Keratinocyte (primary cell): ENCODE measurements at regions not wholly inside any gene's neighbourhood (a gene's known extent, or its start where the extent isn't known, plus 50 kb on each side); places are given as distances from the start of the nearest gene placed in this dataset.

ENCODE experiments used
- DNase-seq: peaks from one replicate; pipeline ENCODE4 v3.0.0-alpha.2; 2011; ENCODE audit warnings: low read depth, missing footprints, low spot score
- FAIRE-seq: peaks from 2 replicates; lab custom pipeline; 2011; peaks lifted over from hg19 to GRCh38; lab: Jason Lieb, UNC
- H2AFZ ChIP-seq: 2 replicates; pipeline ENCODE4 v1.6.0; 2012; ENCODE audit warnings: low read length, control low read depth, inconsistent platforms; ENCODE audit not compliant: control insufficient read depth
- H3K27ac ChIP-seq: 2 replicates; pipeline ENCODE4 v1.5.1; 2011; ENCODE audit warnings: low read length; ENCODE audit not compliant: control insufficient read depth, insufficient read depth
- H3K27me3 ChIP-seq: 3 replicates; pipeline ENCODE4 v1.6.0; 2011; ENCODE audit warnings: low read length; ENCODE audit not compliant: control insufficient read depth, insufficient read depth; ENCODE audit errors: extremely low read depth
- H3K36me3 ChIP-seq, 2 experiments: 2 replicates in 1 of 2; 3 replicates in 1 of 2; pipeline ENCODE4 v1.5.1; 2011; ENCODE audit warnings: low read length in 2 of 2, mild to moderate bottlenecking in 1 of 2; ENCODE audit not compliant: control insufficient read depth in 2 of 2, insufficient read depth in 2 of 2; ENCODE audit errors: extremely low read depth in 1 of 2
- H3K4me1 ChIP-seq: 3 replicates; pipeline ENCODE4 v1.5.1; 2011; ENCODE audit warnings: low read length; ENCODE audit not compliant: control insufficient read depth, insufficient read depth; ENCODE audit errors: extremely low read depth
- H3K4me2 ChIP-seq: 3 replicates; pipeline ENCODE4 v1.6.0; 2011; ENCODE audit warnings: low read depth, low read length; ENCODE audit not compliant: control insufficient read depth, insufficient read depth; ENCODE audit errors: extremely low read depth
- H3K4me3 ChIP-seq, 3 experiments: fragments of 200-600 bp in 1 of 3; sonication (generic) in 1 of 3; 2 replicates in 2 of 3; 3 replicates in 1 of 3; pipeline ENCODE4 v1.5.1; 2011 to 2016; ENCODE audit warnings: low read length in 3 of 3, mild to moderate bottlenecking in 3 of 3, control low read depth in 2 of 3, inconsistent platforms in 1 of 3, low read depth in 1 of 3, mixed read lengths in 1 of 3, mixed run types in 1 of 3, moderate library complexity in 1 of 3; ENCODE audit not compliant: control insufficient read depth in 2 of 3, insufficient read depth in 2 of 3; ENCODE audit errors: extremely low read depth in 1 of 3
- H3K79me2 ChIP-seq: 2 replicates; pipeline ENCODE4 v1.6.0; 2012; ENCODE audit warnings: low read length; ENCODE audit not compliant: control insufficient read depth, insufficient read depth
- H3K9ac ChIP-seq: 3 replicates; pipeline ENCODE4 v1.6.0; 2011; ENCODE audit warnings: low read length; ENCODE audit not compliant: control insufficient read depth, insufficient read depth; ENCODE audit errors: extremely low read depth
- H3K9me1 ChIP-seq: 3 replicates; pipeline ENCODE4 v1.6.0; 2011; ENCODE audit warnings: low read length; ENCODE audit not compliant: control insufficient read depth, insufficient read depth; ENCODE audit errors: extremely low read depth
- H3K9me3 ChIP-seq: 2 replicates; pipeline ENCODE4 v1.5.1; 2012; ENCODE audit warnings: low read depth, low read length; ENCODE audit not compliant: control insufficient read depth
- H4K20me1 ChIP-seq: 3 replicates; pipeline ENCODE4 v1.6.0; 2011; ENCODE audit warnings: low read length; ENCODE audit not compliant: control insufficient read depth, insufficient read depth; ENCODE audit errors: extremely low read depth
- CTCF ChIP-seq, 3 experiments: IDR thresholded peaks in 1 of 3; conservative IDR thresholded peaks in 1 of 3; optimal IDR thresholded peaks in 1 of 3; 2 replicates in 2 of 3; 3 replicates in 1 of 3; pipeline versions ENCODE3 to v1.5.1; 2011; ENCODE audit warnings: low read length in 3 of 3, mild to moderate bottlenecking in 3 of 3, moderate library complexity in 2 of 3, control low read depth in 1 of 3, inconsistent platforms in 1 of 3; ENCODE audit not compliant: insufficient read depth in 2 of 3; ENCODE audit errors: extremely low read depth in 1 of 3
- EZH2 ChIP-seq: IDR thresholded peaks from one replicate; pipeline ENCODE4 v1.6.1; 2012; ENCODE audit warnings: inconsistent platforms, mild to moderate bottlenecking, low read length, moderate library complexity
- dilution Hi-C: fragments of 300-500 bp; cut with MboI; formaldehyde crosslinking; loops from one replicate; pipeline ENCODE4 v1.7.0; 2020; ENCODE audit warnings: low sequenced_read_pairs; ENCODE audit not compliant: extremely low pct_ligation_motif_present

- Histone ChIP-seq H2AFZ (no peak overlapping the region), H3K9ac (no peak overlapping the region), H3K27me3 (no peaks in the 10 kb centered on the region), H3K27ac (no peak overlapping the region), H3K9me3 (no peaks in the 10 kb centered on the region), H3K4me1 (no peaks in the 10 kb centered on the region), H3K79me2 (no peaks in the 10 kb centered on the region), H4K20me1 (no peaks in the 10 kb centered on the region), H3K4me3 (no peak overlapping the region), H3K36me3 (no peaks in the 10 kb centered on the region), H3K9me1 (no peaks in the 10 kb centered on the region), H3K4me2 (no peak overlapping the region)
- TF ChIP-seq EZH2: no peak
- no peak for TF ChIP-seq CTCF (optimal IDR thresholded peaks at IDR 0.05 in 1 of 3, IDR thresholded peaks at IDR 0.05 in 1 of 3, conservative IDR thresholded peaks at IDR 0.05 in 1 of 3; ENCODE audit: extremely low read depth in 1 of 3, insufficient read depth in 2 of 3, low read length in 3 of 3)
- DNase-seq (no peak), FAIRE-seq (no peak)
- dilution Hi-C loops: no loop called here
Observed at GRCh38 chr10:94224656-94225055, 138.1 kb downstream of the NOC3L start.

- H3K27me3 ChIP-seq: no peaks in the 10 kb centered on the region
- dilution Hi-C loops: no loop called here
- no peak overlapping the region for H3K4me2 ChIP-seq
- no peaks in the 10 kb centered on the region for H3K79me2 ChIP-seq
- TF ChIP-seq CTCF (optimal IDR thresholded peaks at IDR 0.05 in 1 of 3, IDR thresholded peaks at IDR 0.05 in 1 of 3, conservative IDR thresholded peaks at IDR 0.05 in 1 of 3; ENCODE audit: extremely low read depth in 1 of 3, insufficient read depth in 2 of 3, low read length in 3 of 3) (peak in 2 of 3 experiments; percentile 43 to 48), EZH2 (no peak)
- H3K9me1 ChIP-seq: no peaks in the 10 kb centered on the region
- no peaks in the 10 kb centered on the region for H3K9me3 ChIP-seq
- no peak overlapping the region for H3K9ac ChIP-seq
- H3K27ac ChIP-seq: no peak overlapping the region
- FAIRE-seq (no peak), DNase-seq (no peak)
- H2AFZ ChIP-seq: no peak overlapping the region
- H3K4me3 ChIP-seq: no peak overlapping the region
- H3K4me1 ChIP-seq: no peaks in the 10 kb centered on the region
- no peaks in the 10 kb centered on the region for H4K20me1 ChIP-seq
- H3K36me3 ChIP-seq: no peaks in the 10 kb centered on the region
Observed at GRCh38 chr10:94225589-94225988, 137.2 kb downstream of the NOC3L start.
